CD4-positive, CD25-positive, alpha-beta regulatory T cell (primary cell): ENCODE measurements at regions not wholly inside any gene's neighbourhood (a gene's known extent, or its start where the extent isn't known, plus 50 kb on each side); places are given as distances from the start of the nearest gene placed in this dataset.

Source experiments
- ATAC-seq, 2 donors: fragments of 150-1000 bp; cut with Tn5 transposase; one replicate each; pipeline ENCODE4 v1.10.0; 2021; ENCODE audit warnings: low read depth in 2 of 2, moderate number of reproducible peaks in 2 of 2, moderate library complexity in 1 of 2
- DNase-seq, 3 donors: peaks; one replicate each; pipeline versions ENCODE4 v3.0.0 to v3.0.0-alpha.2; 2012 to 2022; ENCODE audit warnings: mixed read lengths in 1 of 3
- H3K27ac ChIP-seq: one replicate; pipeline ENCODE4 v1.7.0; 2013; ENCODE audit warnings: mild to moderate bottlenecking, low read length; ENCODE audit not compliant: insufficient read depth, poor library complexity, severe bottlenecking
- H3K27me3 ChIP-seq: one replicate; pipeline ENCODE4 v1.7.0; 2013; ENCODE audit warnings: low read length; ENCODE audit not compliant: control insufficient read depth, insufficient read depth
- H3K36me3 ChIP-seq: one replicate; pipeline ENCODE4 v1.7.0; 2013; ENCODE audit warnings: mild to moderate bottlenecking, low read length, moderate library complexity; ENCODE audit not compliant: control insufficient read depth, insufficient read depth
- H3K4me1 ChIP-seq: 2 replicates; pipeline ENCODE4 v1.7.0; 2013; ENCODE audit warnings: mild to moderate bottlenecking, low read length; ENCODE audit not compliant: insufficient read depth, control insufficient read depth, poor library complexity, severe bottlenecking
- H3K4me3 ChIP-seq: one replicate; pipeline ENCODE4 v1.7.0; 2013; ENCODE audit warnings: low read depth, mild to moderate bottlenecking, low read length, moderate library complexity
- H3K9me3 ChIP-seq, 2 experiments: 1 replicate in 1 of 2; 2 replicates in 1 of 2; pipeline ENCODE4 v1.7.0; 2013; ENCODE audit warnings: low read length in 2 of 2, mild to moderate bottlenecking in 1 of 2, moderate library complexity in 1 of 2; ENCODE audit not compliant: control insufficient read depth in 2 of 2
- H3K27ac Mint-ChIP-seq, 3 donors: one replicate each; pipeline ENCODE4 v1.8.0; 2020 to 2022; ENCODE audit warnings: mild to moderate bottlenecking in 3 of 3, mixed read lengths in 3 of 3, moderate library complexity in 2 of 3
- H3K27me3 Mint-ChIP-seq: one replicate; pipeline ENCODE4 v1.8.0; 2022; ENCODE audit warnings: mild to moderate bottlenecking, mixed read lengths
- H3K36me3 Mint-ChIP-seq: one replicate; pipeline ENCODE4 v1.8.0; 2020; ENCODE audit warnings: mixed read lengths
- H3K4me1 Mint-ChIP-seq, 4 donors: one replicate each; pipeline ENCODE4 v1.8.0; 2020 to 2022; ENCODE audit warnings: mixed read lengths in 4 of 4, mild to moderate bottlenecking in 1 of 4
- H3K4me3 Mint-ChIP-seq, 4 donors: one replicate each; pipeline ENCODE4 v1.8.0; 2020 to 2022; ENCODE audit warnings: mild to moderate bottlenecking in 4 of 4, mixed read lengths in 4 of 4, moderate library complexity in 3 of 4
- H3K9me3 Mint-ChIP-seq, 7 donors: one replicate each; pipeline ENCODE4 v1.8.0; 2020 to 2022; ENCODE audit warnings: mixed read lengths in 7 of 7, mild to moderate bottlenecking in 3 of 7, moderate library complexity in 2 of 7

GRCh38 chr5:173714551-173715428 is 98.3 kb upstream of the BOD1 start:
- Mint-ChIP-seq H3K9me3 (peaks cover 0 to 3% (median 0%) of the 10 kb centered on the region in 7 donors), H3K4me1 (peaks cover 0 to 5% (median 0%) of the 10 kb centered on the region in 4 donors), H3K27ac (no peak overlapping the region), H3K36me3 (peaks cover 4% of the 10 kb centered on the region), H3K4me3 (no peak overlapping the region), H3K27me3 (no peaks in the 10 kb centered on the region)
- ATAC-seq (no peak), DNase-seq (no peak)
- Histone ChIP-seq H3K27ac (no peak overlapping the region), H3K9me3 (no peaks in the 10 kb centered on the region), H3K4me3 (no peak overlapping the region), H3K27me3 (no peaks in the 10 kb centered on the region), H3K36me3 (no peaks in the 10 kb centered on the region), H3K4me1 (no peaks in the 10 kb centered on the region)

- peaks cover 4% of the 10 kb centered on the region for H3K36me3 Mint-ChIP-seq
- H3K4me1 Mint-ChIP-seq = peaks cover 0 to 5% (median 0%) of the 10 kb centered on the region in 4 donors
- no peaks in the 10 kb centered on the region for H3K36me3 ChIP-seq
- no peaks in the 10 kb centered on the region for H3K27me3 ChIP-seq
- no peak overlapping the region for H3K27ac ChIP-seq
- no peaks in the 10 kb centered on the region for H3K4me1 ChIP-seq
- no peak overlapping the region for H3K4me3 ChIP-seq
- DNase-seq = no peak
- H3K27me3 Mint-ChIP-seq = no peaks in the 10 kb centered on the region
- no peak overlapping the region for H3K4me3 Mint-ChIP-seq
- H3K9me3 Mint-ChIP-seq = peaks cover 0 to 3% (median 0%) of the 10 kb centered on the region in 7 donors
- H3K27ac Mint-ChIP-seq = no peak overlapping the region
- H3K9me3 ChIP-seq = no peaks in the 10 kb centered on the region
- no peak for ATAC-seq
Observed at GRCh38 chr5:173715607-173716006, 99.2 kb upstream of the BOD1 start.

DNA sequence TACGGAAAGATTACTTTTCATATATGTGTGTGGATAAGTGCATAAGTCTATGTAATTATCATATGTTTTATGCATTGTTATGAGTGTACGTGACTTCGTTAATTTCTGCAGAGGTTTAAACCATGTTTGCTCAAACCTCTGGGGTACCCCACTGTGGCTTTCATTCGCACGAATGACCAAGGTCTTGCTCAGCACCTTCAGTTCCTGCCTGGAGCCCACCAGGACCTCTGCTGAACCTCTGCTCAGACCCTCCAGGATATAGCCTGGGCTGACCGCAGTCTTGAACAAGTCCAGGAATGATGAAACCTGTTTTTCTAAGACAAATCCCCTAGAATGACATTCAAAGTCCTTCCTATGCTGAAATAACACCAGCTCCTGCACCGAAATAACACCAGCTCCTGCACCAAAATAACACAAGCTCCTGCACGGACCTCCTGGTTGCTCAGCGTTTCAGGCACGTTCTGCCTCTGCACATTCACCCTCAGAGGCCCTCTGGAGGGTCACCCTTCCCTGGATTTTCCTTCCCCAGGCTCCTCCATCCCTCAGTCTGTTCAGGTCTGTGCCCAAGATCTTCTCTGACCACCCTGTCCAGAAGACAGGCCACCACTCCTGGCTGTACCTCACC is 99.7 kb upstream of the BOD1 start:
- Histone ChIP-seq H3K9me3 (no peaks in the 10 kb centered on the region), H3K4me3 (no peak overlapping the region), H3K27ac (no peak overlapping the region), H3K27me3 (no peaks in the 10 kb centered on the region), H3K36me3 (no peaks in the 10 kb centered on the region), H3K4me1 (no peaks in the 10 kb centered on the region)
- Mint-ChIP-seq H3K4me3 (no peak overlapping the region), H3K36me3 (peaks cover 4% of the 10 kb centered on the region), H3K27ac (no peak overlapping the region), H3K9me3 (peaks cover 0 to 3% (median 0%) of the 10 kb centered on the region in 7 donors), H3K27me3 (no peaks in the 10 kb centered on the region), H3K4me1 (peaks cover 0 to 5% (median 0%) of the 10 kb centered on the region in 4 donors)
- DNase-seq (no peak), ATAC-seq (no peak)

- peaks cover 5% of the 10 kb centered on the region for H3K27me3 Mint-ChIP-seq
- peaks cover 0 to 3% (median 0%) of the 10 kb centered on the region in 7 donors for H3K9me3 Mint-ChIP-seq
- no peak overlapping the region for H3K27ac Mint-ChIP-seq
- H3K36me3 Mint-ChIP-seq = no peaks in the 10 kb centered on the region
- Histone ChIP-seq H3K27me3 (no peaks in the 10 kb centered on the region), H3K36me3 (no peaks in the 10 kb centered on the region), H3K4me3 (no peak overlapping the region), H3K9me3 (no peaks in the 10 kb centered on the region), H3K27ac (no peak overlapping the region), H3K4me1 (no peaks in the 10 kb centered on the region)
- DNase-seq (no peak), ATAC-seq (no peak)
- H3K4me1 Mint-ChIP-seq = no peaks in the 10 kb centered on the region
- no peak overlapping the region for H3K4me3 Mint-ChIP-seq
Observed at GRCh38 chr5:173717959-173718358, 101.5 kb upstream of the BOD1 start.

GRCh38 chr5:173718469-173718868 is 102.0 kb upstream of the BOD1 start:
- peaks cover 5% of the 10 kb centered on the region for H3K27me3 Mint-ChIP-seq
- ATAC-seq (no peak), DNase-seq (no peak)
- Histone ChIP-seq H3K27ac (no peak overlapping the region), H3K4me3 (no peak overlapping the region), H3K4me1 (no peaks in the 10 kb centered on the region), H3K9me3 (no peaks in the 10 kb centered on the region), H3K27me3 (no peaks in the 10 kb centered on the region), H3K36me3 (no peaks in the 10 kb centered on the region)
- H3K27ac Mint-ChIP-seq = no peak overlapping the region
- H3K4me1 Mint-ChIP-seq = no peaks in the 10 kb centered on the region
- H3K36me3 Mint-ChIP-seq = no peaks in the 10 kb centered on the region
- peaks cover 0 to 3% (median 0%) of the 10 kb centered on the region in 7 donors for H3K9me3 Mint-ChIP-seq
- H3K4me3 Mint-ChIP-seq = no peak overlapping the region

- Histone ChIP-seq H3K9me3 (no peaks in the 10 kb centered on the region), H3K27ac (no peak overlapping the region), H3K4me1 (no peaks in the 10 kb centered on the region), H3K4me3 (no peak overlapping the region), H3K27me3 (no peaks in the 10 kb centered on the region), H3K36me3 (no peaks in the 10 kb centered on the region)
- Mint-ChIP-seq H3K36me3 (no peaks in the 10 kb centered on the region), H3K9me3 (peaks cover 0 to 3% (median 0%) of the 10 kb centered on the region in 7 donors), H3K27ac (peak overlapping the region in 1 of 3 donors; percentile 4), H3K4me1 (no peaks in the 10 kb centered on the region), H3K4me3 (no peak overlapping the region), H3K27me3 (peaks cover 5% of the 10 kb centered on the region)
- ATAC-seq (no peak), DNase-seq (no peak)
Observed at GRCh38 chr5:173719731-173720082, 103.3 kb upstream of the BOD1 start.

DNA sequence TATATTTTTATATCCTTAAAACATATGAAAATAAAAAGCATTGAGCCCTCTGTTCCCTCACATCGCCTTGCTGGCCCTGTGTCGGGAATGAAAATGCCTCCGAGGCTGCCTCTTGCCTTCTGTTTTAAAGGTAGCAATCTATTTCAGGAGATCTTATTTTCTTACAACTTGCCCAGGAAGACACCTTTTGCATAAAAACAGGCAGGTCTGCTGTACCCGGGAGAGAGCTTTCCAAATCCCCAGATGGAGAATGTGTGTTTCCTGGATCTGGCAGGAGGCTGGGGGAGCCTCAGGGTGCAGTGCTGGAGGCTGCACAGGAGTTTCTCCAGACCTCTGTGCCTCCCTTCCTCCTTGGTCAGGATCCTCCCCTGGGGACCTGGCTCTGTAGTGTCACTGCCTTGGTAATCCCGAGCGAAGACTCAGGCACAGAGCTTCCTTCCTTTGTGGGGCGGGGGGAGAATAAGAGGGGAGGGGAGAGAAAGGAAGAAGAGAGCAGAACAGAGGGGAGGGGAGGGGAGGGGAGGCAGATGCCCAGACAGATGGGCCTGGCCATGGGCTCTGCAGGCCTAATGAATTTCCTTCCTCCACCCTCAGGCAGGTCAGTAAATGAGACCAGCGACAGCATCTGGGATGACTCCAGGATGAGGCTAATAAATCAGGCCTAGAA is 104.0 kb upstream of the BOD1 start:
- Histone ChIP-seq H3K36me3 (no peaks in the 10 kb centered on the region), H3K4me3 (no peak overlapping the region), H3K9me3 (no peaks in the 10 kb centered on the region), H3K27ac (no peak overlapping the region), H3K4me1 (no peaks in the 10 kb centered on the region), H3K27me3 (no peaks in the 10 kb centered on the region)
- Mint-ChIP-seq H3K4me3 (no peak overlapping the region), H3K27me3 (peaks cover 5% of the 10 kb centered on the region), H3K4me1 (no peaks in the 10 kb centered on the region), H3K27ac (no peak overlapping the region), H3K9me3 (peaks cover 0 to 3% (median 0%) of the 10 kb centered on the region in 7 donors), H3K36me3 (no peaks in the 10 kb centered on the region)
- DNase-seq = no peak
- ATAC-seq = no peak
